ENCODE measurements at regions not wholly inside any gene's neighbourhood (a gene's known extent, or its start where the extent isn't known, plus 50 kb on each side); places are given as distances from the start of the nearest gene placed in this dataset.

- TF ChIP-seq GATA2 (IDR thresholded peaks at IDR 0.05; ENCODE audit: low read depth, low read length) (no peak), GATA3 (IDR thresholded peaks at IDR 0.05; ENCODE audit: low read depth, low read length) (no peak)
Observed at GRCh38 chr2:138867341-138867740, 87.2 kb upstream of the NXPH2 start.

- TF ChIP-seq GATA2 (IDR thresholded peaks at IDR 0.05; ENCODE audit: low read depth, low read length) (no peak), GATA3 (IDR thresholded peaks at IDR 0.05; ENCODE audit: low read depth, low read length) (no peak)
Observed at GRCh38 chr2:138866797-138867196, 86.6 kb upstream of the NXPH2 start.

DNA sequence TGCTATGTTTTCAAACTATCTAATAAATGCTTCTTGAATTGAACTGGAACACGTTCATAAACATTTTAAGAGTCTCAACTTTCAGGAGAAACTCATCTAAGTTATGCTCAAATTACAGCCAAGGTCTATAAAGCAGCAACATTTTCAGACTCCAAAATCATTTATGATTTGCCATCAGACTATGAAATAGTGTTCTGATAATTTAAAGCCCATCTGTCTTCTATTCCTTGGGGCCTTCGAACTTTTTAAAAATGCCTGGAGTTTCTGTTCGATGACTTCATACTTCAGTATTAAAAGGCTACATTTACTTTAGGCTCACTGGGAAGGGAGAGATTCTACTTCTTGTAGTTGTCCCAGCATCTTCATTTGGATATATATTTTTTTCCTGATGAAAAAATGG is 73.6 kb upstream of the NXPH2 start:
- TF ChIP-seq GATA3 (IDR thresholded peaks at IDR 0.05; ENCODE audit: low read depth, low read length) (no peak), GATA2 (IDR thresholded peaks at IDR 0.05; ENCODE audit: low read depth, low read length) (no peak)

DNA sequence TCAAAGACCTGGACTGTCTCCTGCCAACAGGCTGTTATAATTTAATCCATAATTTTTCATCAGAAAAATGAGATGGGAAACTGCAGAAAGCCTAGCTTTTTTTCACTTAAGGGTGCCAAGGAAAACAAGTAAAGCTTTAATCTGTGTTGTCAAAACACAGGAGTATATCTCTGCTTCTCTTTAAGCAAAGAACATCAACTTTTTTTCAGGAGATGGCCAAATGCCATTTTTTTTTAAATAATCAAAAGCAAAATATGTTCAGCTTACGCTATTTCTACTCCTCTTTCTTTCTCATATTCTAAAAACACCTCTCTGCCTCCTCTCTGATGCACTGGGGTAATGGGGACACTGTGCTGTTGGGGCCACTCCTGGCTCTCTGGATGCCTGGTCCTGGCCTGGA is 73.1 kb upstream of the NXPH2 start:
- TF ChIP-seq GATA2 (IDR thresholded peaks at IDR 0.05; ENCODE audit: low read depth, low read length) (no peak), GATA3 (IDR thresholded peaks at IDR 0.05; ENCODE audit: low read depth, low read length) (no peak)

- TF ChIP-seq GATA2 (IDR thresholded peaks at IDR 0.05; ENCODE audit: low read depth, low read length) (no peak), GATA3 (IDR thresholded peaks at IDR 0.05; ENCODE audit: low read depth, low read length) (no peak)
Observed at GRCh38 chr2:138846216-138846821, 66.1 kb upstream of the NXPH2 start.

DNA sequence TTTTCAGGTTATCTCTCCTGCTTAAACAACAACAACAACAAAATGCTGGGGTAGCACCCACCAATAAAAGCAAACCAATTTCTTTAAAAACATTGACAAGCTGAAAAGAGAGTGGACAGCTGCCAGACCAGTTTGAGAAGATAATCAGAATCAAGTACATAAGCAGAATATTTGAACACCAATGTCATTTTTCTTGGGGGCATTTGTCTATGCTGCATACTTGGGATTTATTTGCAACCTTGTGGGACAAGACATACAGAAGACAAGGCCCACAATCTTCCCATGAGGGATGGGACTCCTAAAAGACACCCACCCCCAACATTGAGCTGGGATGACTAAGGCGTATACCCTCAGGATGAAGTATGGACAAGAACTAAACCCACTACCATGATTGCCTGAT is 62.2 kb upstream of the NXPH2 start:
- TF ChIP-seq GATA2 (IDR thresholded peaks at IDR 0.05; ENCODE audit: low read depth, low read length) (no peak), GATA3 (IDR thresholded peaks at IDR 0.05; ENCODE audit: low read depth, low read length) (no peak)

DNA sequence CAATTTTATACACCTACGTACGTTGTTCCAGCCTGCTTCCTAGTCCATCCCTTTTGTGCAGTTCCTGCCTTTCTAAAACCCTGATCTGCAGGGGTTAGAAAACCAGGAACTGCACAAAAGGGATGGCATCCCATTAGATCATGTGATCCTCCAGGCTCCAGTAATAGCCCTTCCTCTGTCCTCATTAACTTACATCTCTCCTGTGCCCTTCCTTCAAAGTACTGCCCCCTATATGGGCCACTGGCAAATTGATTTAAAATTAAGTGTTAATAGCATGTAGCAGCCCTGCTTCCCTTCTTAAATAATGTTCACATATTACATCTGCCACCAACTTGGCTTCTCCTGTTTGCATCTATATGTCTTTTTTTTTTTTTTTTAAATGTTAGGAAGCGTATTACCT is 61.3 kb upstream of the NXPH2 start:
- TF ChIP-seq GATA2 (IDR thresholded peaks at IDR 0.05; ENCODE audit: low read depth, low read length) (no peak), GATA3 (IDR thresholded peaks at IDR 0.05; ENCODE audit: low read depth, low read length) (no peak)

DNA sequence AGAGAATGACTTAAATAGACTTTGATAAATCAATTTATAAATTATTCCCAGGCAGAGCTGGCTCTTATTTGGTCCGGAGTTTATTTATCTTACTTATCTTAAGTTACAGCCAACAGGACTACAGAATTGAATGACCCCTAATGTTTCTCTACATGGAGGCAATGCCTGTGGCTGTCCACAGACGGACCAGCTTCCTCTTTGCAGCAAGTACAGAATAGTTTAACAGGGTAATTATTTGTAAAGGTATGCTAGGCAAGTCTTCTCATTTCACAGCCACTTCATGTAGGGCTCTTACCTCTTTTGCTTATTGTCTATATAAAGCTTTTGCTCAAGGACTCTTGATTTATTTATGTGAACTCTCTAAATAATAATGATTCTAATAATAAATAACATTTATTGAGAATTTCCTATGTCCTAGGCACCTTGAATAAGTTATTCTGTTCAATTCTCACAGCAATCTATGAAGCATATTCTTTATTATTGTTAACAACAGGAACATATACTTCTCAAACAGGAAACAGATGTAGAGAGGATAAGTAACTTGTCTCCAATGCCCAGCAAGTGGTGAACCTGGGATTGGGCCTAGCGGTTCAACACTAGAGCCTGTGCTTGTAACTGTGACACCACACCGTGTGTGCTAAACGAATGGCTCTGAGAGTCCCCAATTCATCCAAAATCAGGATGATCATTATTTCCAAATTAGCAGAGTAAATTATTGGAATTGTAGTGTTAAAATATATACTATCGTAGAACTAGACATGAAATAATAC is 58.8 kb upstream of the NXPH2 start:
- TF ChIP-seq GATA3 (IDR thresholded peaks at IDR 0.05; ENCODE audit: low read depth, low read length), result no peak
- TF ChIP-seq GATA2 (IDR thresholded peaks at IDR 0.05; ENCODE audit: low read depth, low read length), result no peak

GRCh38 chr2:138831691-138832090 is 51.5 kb upstream of the NXPH2 start:
- TF ChIP-seq GATA3 (IDR thresholded peaks at IDR 0.05; ENCODE audit: low read depth, low read length), result no peak
- no peak for TF ChIP-seq GATA2 (IDR thresholded peaks at IDR 0.05; ENCODE audit: low read depth, low read length)

GRCh38 chr2:138831154-138831553 is 51.0 kb upstream of the NXPH2 start:
- TF ChIP-seq GATA2 (IDR thresholded peaks at IDR 0.05; ENCODE audit: low read depth, low read length), result no peak
- no peak for TF ChIP-seq GATA3 (IDR thresholded peaks at IDR 0.05; ENCODE audit: low read depth, low read length)

- TF ChIP-seq GATA3 (IDR thresholded peaks at IDR 0.05; ENCODE audit: low read depth, low read length) (no peak), GATA2 (IDR thresholded peaks at IDR 0.05; ENCODE audit: low read depth, low read length) (no peak)
Observed at GRCh38 chr2:138830547-138830946, 50.4 kb upstream of the NXPH2 start.
